Endothelial cell of umbilical vein (primary cell): ENCODE measurements at regions not wholly inside any gene's neighbourhood (a gene's known extent, or its start where the extent isn't known, plus 50 kb on each side); places are given as distances from the start of the nearest gene placed in this dataset.

Experiments used
- BruUV-seq: library from RNA; stranded (reverse); fragments of 400-500 nt; replicated peaks from 2 replicates; lab custom pipeline; 2021; lab: Mats Ljungman, UMichigan
- CTCF ChIA-PET: fragments of 300-600, 350-600 bp; sonication (Branson Sonifier 250); formaldehyde crosslinking; loops from one replicate; lab custom pipeline; 2021; ENCODE audit warnings: antibody characterized with exemption, inconsistent platforms; lab: Charles Lee
- POLR2A ChIA-PET: fragments of 300-600, 350-600 bp; sonication (Branson Sonifier 250); formaldehyde crosslinking; loops from one replicate; lab custom pipeline; 2021; ENCODE audit warnings: antibody characterized with exemption, inconsistent platforms; lab: Charles Lee
- DNase-seq: peaks from one replicate; pipeline ENCODE4 v3.0.0-alpha.2; 2011; ENCODE audit warnings: low read depth, low spot score
- FAIRE-seq: peaks from 2 replicates; lab custom pipeline; 2011; peaks lifted over from hg19 to GRCh38; lab: Jason Lieb, UNC
- H2AFZ ChIP-seq: 2 replicates; pipeline ENCODE4 v1.6.0; 2012; ENCODE audit warnings: low read depth, low read length, control low read depth, inconsistent platforms
- H3K27ac ChIP-seq: 2 replicates; pipeline ENCODE4 v1.5.1; 2011; ENCODE audit warnings: low read depth, mild to moderate bottlenecking, control low read depth, low read length, moderate library complexity; ENCODE audit not compliant: insufficient read depth
- H3K27me3 ChIP-seq, 2 experiments: 2 replicates each; pipeline versions ENCODE4 v1.6.0 to v1.6.1; 2011; ENCODE audit warnings: low read length in 2 of 2, mixed read lengths in 1 of 2; ENCODE audit not compliant: control insufficient read depth in 2 of 2, insufficient read depth in 2 of 2
- H3K36me3 ChIP-seq, 2 experiments: 2 replicates in 1 of 2; 3 replicates in 1 of 2; pipeline ENCODE4 v1.5.1; 2011; ENCODE audit warnings: low read length in 2 of 2, mild to moderate bottlenecking in 1 of 2, moderate library complexity in 1 of 2; ENCODE audit not compliant: control insufficient read depth in 2 of 2, insufficient read depth in 2 of 2; ENCODE audit errors: extremely low read depth in 1 of 2
- H3K4me1 ChIP-seq: 3 replicates; pipeline ENCODE4 v1.5.1; 2011; ENCODE audit warnings: mild to moderate bottlenecking, low read length; ENCODE audit not compliant: control insufficient read depth, insufficient read depth; ENCODE audit errors: extremely low read depth
- H3K4me2 ChIP-seq: 2 replicates; pipeline ENCODE4 v1.6.1; 2011; ENCODE audit warnings: low read length, control low read depth, mixed read lengths; ENCODE audit not compliant: insufficient read depth
- H3K4me3 ChIP-seq, 3 experiments: fragments of 200-600 bp in 1 of 3; sonication (generic), shearing (Covaris generic) in 1 of 3; replicated peaks in 1 of 3; 2 replicates each; pipeline ENCODE4 v1.5.1; 2011 to 2016; ENCODE audit warnings: control low read depth in 3 of 3, low read length in 3 of 3, mild to moderate bottlenecking in 2 of 3, inconsistent platforms in 1 of 3, low read depth in 1 of 3, moderate library complexity in 1 of 3; ENCODE audit not compliant: insufficient read depth in 1 of 3
- H3K79me2 ChIP-seq: 2 replicates; pipeline ENCODE4 v1.6.0; 2012; ENCODE audit warnings: low read length, inconsistent platforms; ENCODE audit not compliant: control insufficient read depth, insufficient read depth
- H3K9ac ChIP-seq: replicated peaks from 2 replicates; pipeline ENCODE3; 2011; ENCODE audit warnings: low read length, control low read depth; ENCODE audit not compliant: insufficient read depth; ENCODE audit errors: extremely low read depth
- H3K9me1 ChIP-seq: replicated peaks from 3 replicates; pipeline ENCODE4 v1.6.0; 2011; ENCODE audit warnings: mild to moderate bottlenecking, low read length; ENCODE audit not compliant: control insufficient read depth, insufficient read depth; ENCODE audit errors: extremely low read depth
- H3K9me3 ChIP-seq: replicated peaks from 2 replicates; pipeline ENCODE4 v1.5.1; 2012; ENCODE audit warnings: low read length, inconsistent platforms; ENCODE audit not compliant: control insufficient read depth, insufficient read depth
- H4K20me1 ChIP-seq: replicated peaks from 2 replicates; pipeline ENCODE3; 2011; ENCODE audit warnings: mild to moderate bottlenecking, low read length; ENCODE audit not compliant: control insufficient read depth, insufficient read depth; ENCODE audit errors: extremely low read depth
- EZH2 ChIP-seq: IDR thresholded peaks from 2 replicates; pipeline ENCODE4 v1.6.1; 2012; ENCODE audit warnings: borderline replicate concordance, low read depth, mild to moderate bottlenecking, moderate library complexity, low read length, inconsistent platforms; ENCODE audit not compliant: severe bottlenecking
- FOS ChIP-seq: IDR thresholded peaks from 2 replicates; pipeline ENCODE4 v1.6.1; 2011; ENCODE audit warnings: mild to moderate bottlenecking, low read length, moderate library complexity, borderline replicate concordance; ENCODE audit not compliant: insufficient read depth
- GATA2 ChIP-seq: IDR thresholded peaks from 2 replicates; pipeline ENCODE4 v1.7.0; 2011; ENCODE audit warnings: low read depth, mild to moderate bottlenecking, moderate library complexity, mixed read lengths, low read length; ENCODE audit not compliant: insufficient read length, insufficient read depth
- JUN ChIP-seq: IDR thresholded peaks from 2 replicates; pipeline ENCODE4 v1.6.1; 2011; ENCODE audit warnings: borderline replicate concordance, low read depth; ENCODE audit not compliant: insufficient read length, insufficient read depth
- POLR2A ChIP-seq: IDR thresholded peaks from 2 replicates; pipeline ENCODE4 v1.6.1; 2012; ENCODE audit warnings: low read depth, mild to moderate bottlenecking, control low read depth, low read length
- POLR2AphosphoS5 ChIP-seq: IDR thresholded peaks from 2 replicates; pipeline ENCODE4 v1.6.1; 2012; ENCODE audit warnings: low read depth, mild to moderate bottlenecking, control low read depth, low read length, moderate library complexity; ENCODE audit not compliant: insufficient read depth
- dilution Hi-C: fragments of 300-500 bp; cut with MboI; formaldehyde crosslinking; loops from one replicate; pipeline ENCODE4 v1.15.0; 2019; ENCODE audit warnings: low sequenced_read_pairs; ENCODE audit not compliant: extremely low pct_ligation_motif_present
- intact Hi-C: fragments of 100-400 bp; cut with micrococcal nuclease; formaldehyde crosslinking; loops from one replicate; pipeline ENCODE4 v1.10.0; 2022
- TF ChIP-seq, protein P1 (sequence below): IDR thresholded peaks from 2 replicates; pipeline ENCODE4 v1.6.1; 2011; ENCODE audit not compliant: insufficient read depth, insufficient read length
- TF ChIP-seq, protein P2 (sequence below), 2 donors: IDR thresholded peaks; 1 replicate in 1 of 2; 2 replicates in 1 of 2; pipeline ENCODE4 v1.5.1; 2011; ENCODE audit warnings: low read length in 2 of 2, mild to moderate bottlenecking in 2 of 2, moderate library complexity in 2 of 2, control low read depth in 1 of 2, inconsistent platforms in 1 of 2, low read depth in 1 of 2; ENCODE audit not compliant: insufficient read depth in 1 of 2; ENCODE audit errors: extremely low read depth in 1 of 2

DNA sequence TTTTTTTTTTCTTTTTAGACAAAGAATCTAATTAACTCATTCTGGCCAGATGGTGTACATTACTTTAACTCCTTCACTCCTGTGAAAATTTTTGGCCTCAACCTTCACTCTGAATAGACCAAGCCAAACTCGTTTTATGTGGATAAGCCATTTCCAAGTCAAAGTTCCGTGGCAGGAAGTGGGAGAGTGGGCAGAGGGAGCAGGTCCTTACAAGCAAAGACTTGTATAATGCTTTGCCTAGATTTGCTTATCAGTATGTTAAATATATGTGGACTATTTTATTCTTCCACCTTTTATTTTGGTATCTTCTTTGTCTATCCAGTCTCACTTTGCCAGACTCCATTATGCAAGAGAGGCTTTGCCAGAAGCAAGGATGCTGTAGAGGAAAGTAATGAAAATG is 178.1 kb upstream of the TNP1 start:
- FAIRE-seq (no peak), DNase-seq (no peak)
- Histone ChIP-seq H3K4me3 (no peak overlapping the region), H4K20me1 (no peaks in the 10 kb centered on the region), H3K36me3 (no peaks in the 10 kb centered on the region), H2AFZ (no peak overlapping the region), H3K9me1 (no peaks in the 10 kb centered on the region), H3K79me2 (no peaks in the 10 kb centered on the region), H3K27me3 (peaks cover 1 to 2% of the 10 kb centered on the region in 2 experiments), H3K9ac (no peak overlapping the region), H3K27ac (no peak overlapping the region), H3K9me3 (no peaks in the 10 kb centered on the region), H3K4me2 (no peak overlapping the region), H3K4me1 (no peaks in the 10 kb centered on the region)
- intact Hi-C loops (no loop called here), dilution Hi-C loops (no loop called here)
- POLR2A ChIA-PET, result no interaction called here
- TF ChIP-seq, protein P1, sequence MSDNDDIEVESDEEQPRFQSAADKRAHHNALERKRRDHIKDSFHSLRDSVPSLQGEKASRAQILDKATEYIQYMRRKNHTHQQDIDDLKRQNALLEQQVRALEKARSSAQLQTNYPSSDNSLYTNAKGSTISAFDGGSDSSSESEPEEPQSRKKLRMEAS, result no peak
- TF ChIP-seq, protein P2, sequence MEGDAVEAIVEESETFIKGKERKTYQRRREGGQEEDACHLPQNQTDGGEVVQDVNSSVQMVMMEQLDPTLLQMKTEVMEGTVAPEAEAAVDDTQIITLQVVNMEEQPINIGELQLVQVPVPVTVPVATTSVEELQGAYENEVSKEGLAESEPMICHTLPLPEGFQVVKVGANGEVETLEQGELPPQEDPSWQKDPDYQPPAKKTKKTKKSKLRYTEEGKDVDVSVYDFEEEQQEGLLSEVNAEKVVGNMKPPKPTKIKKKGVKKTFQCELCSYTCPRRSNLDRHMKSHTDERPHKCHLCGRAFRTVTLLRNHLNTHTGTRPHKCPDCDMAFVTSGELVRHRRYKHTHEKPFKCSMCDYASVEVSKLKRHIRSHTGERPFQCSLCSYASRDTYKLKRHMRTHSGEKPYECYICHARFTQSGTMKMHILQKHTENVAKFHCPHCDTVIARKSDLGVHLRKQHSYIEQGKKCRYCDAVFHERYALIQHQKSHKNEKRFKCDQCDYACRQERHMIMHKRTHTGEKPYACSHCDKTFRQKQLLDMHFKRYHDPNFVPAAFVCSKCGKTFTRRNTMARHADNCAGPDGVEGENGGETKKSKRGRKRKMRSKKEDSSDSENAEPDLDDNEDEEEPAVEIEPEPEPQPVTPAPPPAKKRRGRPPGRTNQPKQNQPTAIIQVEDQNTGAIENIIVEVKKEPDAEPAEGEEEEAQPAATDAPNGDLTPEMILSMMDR (IDR thresholded peaks at IDR 0.05; ENCODE audit: extremely low read depth in 1 of 2, insufficient read depth in 1 of 2, low read depth in 1 of 2, low read length in 2 of 2), result no peak
- TF ChIP-seq POLR2AphosphoS5, result no peak
- TF ChIP-seq FOS, result no peak
- no peak for TF ChIP-seq EZH2
- TF ChIP-seq JUN, result no peak
- no peak for TF ChIP-seq GATA2
- TF ChIP-seq POLR2A, result no peak
- CTCF ChIA-PET, result interaction anchor here (0.7 kb wide), 1 partner anchor 1940 kb away, joined by 3 read pairs; no protein-coding TSS in a partner anchor
- no TSS peak for BruUV-seq
